Naive thymus-derived CD4-positive, alpha-beta T cell (primary cell): ENCODE measurements at regions not wholly inside any gene's neighbourhood (a gene's known extent, or its start where the extent isn't known, plus 50 kb on each side); places are given as distances from the start of the nearest gene placed in this dataset.

Experiments used
- ATAC-seq: fragments of 150-1000 bp; cut with Tn5 transposase; 2 replicates; pipeline ENCODE4 v1.10.0; 2021; ENCODE audit warnings: mild to moderate bottlenecking, moderate library complexity
- CTCF ChIA-PET: fragments of 350-600 bp; sonication (Branson Sonifier 250); formaldehyde crosslinking; loops from one replicate; lab custom pipeline; 2021; ENCODE audit warnings: antibody characterized with exemption; lab: Charles Lee
- POLR2A ChIA-PET: fragments of 350-600 bp; sonication (Branson Sonifier 250); formaldehyde crosslinking; loops from one replicate; lab custom pipeline; 2021; ENCODE audit warnings: antibody characterized with exemption, inconsistent platforms; lab: Charles Lee
- DNase-seq, 9 donors: peaks; one replicate each; pipeline versions ENCODE4 v3.0.0 to v3.0.0-alpha.2; 2020 to 2022; ENCODE audit warnings: mixed read lengths in 1 of 9
- H3K27ac ChIP-seq: one replicate; pipeline ENCODE4 v1.7.0; 2013; ENCODE audit warnings: mild to moderate bottlenecking, low read depth, low read length, moderate library complexity
- H3K27me3 ChIP-seq, 2 donors: one replicate each; pipeline ENCODE4 v1.7.0; 2013; ENCODE audit warnings: low read length in 2 of 2, mild to moderate bottlenecking in 2 of 2, moderate library complexity in 2 of 2; ENCODE audit not compliant: control insufficient read depth in 2 of 2, insufficient read depth in 2 of 2
- H3K36me3 ChIP-seq, 3 experiments: 1 replicate in 2 of 3; 2 replicates in 1 of 3; pipeline ENCODE4 v1.7.0; 2013; ENCODE audit warnings: low read length in 3 of 3, mild to moderate bottlenecking in 3 of 3, moderate library complexity in 1 of 3; ENCODE audit not compliant: insufficient read depth in 3 of 3, control insufficient read depth in 2 of 3
- H3K4me1 ChIP-seq, 2 donors: one replicate each; pipeline ENCODE4 v1.7.0; 2013; ENCODE audit warnings: low read length in 2 of 2, mild to moderate bottlenecking in 2 of 2, moderate library complexity in 1 of 2; ENCODE audit not compliant: control insufficient read depth in 2 of 2, insufficient read depth in 2 of 2
- H3K4me3 ChIP-seq: 2 replicates; pipeline ENCODE4 v1.7.0; 2013; ENCODE audit warnings: mild to moderate bottlenecking, low read length
- H3K9me3 ChIP-seq, 3 experiments: 1 replicate in 2 of 3; 2 replicates in 1 of 3; pipeline ENCODE4 v1.7.0; 2013; ENCODE audit warnings: low read length in 3 of 3; ENCODE audit not compliant: control insufficient read depth in 2 of 3
- H3K27ac Mint-ChIP-seq, 9 donors: one replicate each; pipeline ENCODE4 v1.8.0; 2020 to 2022; ENCODE audit warnings: mixed read lengths in 9 of 9, mild to moderate bottlenecking in 8 of 9, moderate library complexity in 5 of 9, inconsistent platforms in 2 of 9
- H3K27me3 Mint-ChIP-seq, 5 donors: one replicate each; pipeline ENCODE4 v1.8.0; 2021 to 2022; ENCODE audit warnings: mixed read lengths in 5 of 5, mild to moderate bottlenecking in 1 of 5
- H3K36me3 Mint-ChIP-seq, 5 donors: one replicate each; pipeline ENCODE4 v1.8.0; 2020 to 2022; ENCODE audit warnings: mixed read lengths in 5 of 5, mild to moderate bottlenecking in 3 of 5, inconsistent platforms in 1 of 5
- H3K4me1 Mint-ChIP-seq, 7 donors: one replicate each; pipeline ENCODE4 v1.8.0; 2020 to 2022; ENCODE audit warnings: mixed read lengths in 7 of 7, mild to moderate bottlenecking in 3 of 7, inconsistent platforms in 1 of 7
- H3K4me3 Mint-ChIP-seq, 10 donors: one replicate each; pipeline ENCODE4 v1.8.0; 2020 to 2022; ENCODE audit warnings: mild to moderate bottlenecking in 10 of 10, mixed read lengths in 10 of 10, moderate library complexity in 6 of 10, inconsistent platforms in 2 of 10
- H3K9me3 Mint-ChIP-seq, 11 donors: one replicate each; pipeline ENCODE4 v1.8.0; 2020 to 2022; ENCODE audit warnings: mixed read lengths in 11 of 11, mild to moderate bottlenecking in 4 of 11, inconsistent platforms in 1 of 11, moderate library complexity in 1 of 11
- intact Hi-C, 2 donors: fragments of 100-400 bp; cut with micrococcal nuclease; formaldehyde crosslinking; loops; one replicate each; pipeline ENCODE4 v1.15.1; 2023

GRCh38 chr1:115462566-115463076, 124.6 kb upstream of the NGF start:
- Histone ChIP-seq H3K4me3 (no peak overlapping the region), H3K4me1 (no peaks in the 10 kb centered on the region), H3K27ac (no peak overlapping the region), H3K36me3 (no peaks in the 10 kb centered on the region), H3K9me3 (no peaks in the 10 kb centered on the region), H3K27me3 (no peaks in the 10 kb centered on the region)
- DNase-seq (peak in 1 of 9 donors; percentile 9), ATAC-seq (no peak)
- H3K36me3 Mint-ChIP-seq = no peaks in the 10 kb centered on the region
- POLR2A ChIA-PET = no interaction called here
- peaks cover 0 to 1% (median 0%) of the 10 kb centered on the region in 7 donors for H3K4me1 Mint-ChIP-seq
- CTCF ChIA-PET = no interaction called here
- H3K27me3 Mint-ChIP-seq = peaks cover 0 to 3% (median 0%) of the 10 kb centered on the region in 5 donors
- no peak overlapping the region for H3K27ac Mint-ChIP-seq
- peaks cover 0 to 1% (median 0%) of the 10 kb centered on the region in 11 donors for H3K9me3 Mint-ChIP-seq
- H3K4me3 Mint-ChIP-seq = no peak overlapping the region
- intact Hi-C loops = no loop called here

GRCh38 chr1:115461526-115461925, 123.5 kb upstream of the NGF start:
- intact Hi-C loops = no loop called here
- H3K27me3 Mint-ChIP-seq = peaks cover 0 to 3% (median 0%) of the 10 kb centered on the region in 5 donors
- Histone ChIP-seq H3K4me3 (no peak overlapping the region), H3K36me3 (no peaks in the 10 kb centered on the region), H3K9me3 (no peaks in the 10 kb centered on the region), H3K27ac (no peak overlapping the region), H3K4me1 (no peaks in the 10 kb centered on the region), H3K27me3 (no peaks in the 10 kb centered on the region)
- CTCF ChIA-PET = no interaction called here
- H3K27ac Mint-ChIP-seq = no peak overlapping the region
- peaks cover 0 to 1% (median 0%) of the 10 kb centered on the region in 11 donors for H3K9me3 Mint-ChIP-seq
- POLR2A ChIA-PET = no interaction called here
- ATAC-seq (no peak), DNase-seq (no peak)
- no peaks in the 10 kb centered on the region for H3K36me3 Mint-ChIP-seq
- peaks cover 0 to 1% (median 0%) of the 10 kb centered on the region in 7 donors for H3K4me1 Mint-ChIP-seq
- H3K4me3 Mint-ChIP-seq = no peak overlapping the region

GRCh38 chr1:115459161-115459560, 121.1 kb upstream of the NGF start:
- ChIA-PET CTCF (no interaction called here), POLR2A (no interaction called here)
- H3K9me3 ChIP-seq = no peaks in the 10 kb centered on the region
- H3K4me1 ChIP-seq = no peaks in the 10 kb centered on the region
- no peaks in the 10 kb centered on the region for H3K36me3 ChIP-seq
- ATAC-seq (no peak), DNase-seq (no peak)
- no peak overlapping the region for H3K4me3 Mint-ChIP-seq
- no peaks in the 10 kb centered on the region for H3K36me3 Mint-ChIP-seq
- intact Hi-C loops = no loop called here
- peaks cover 0 to 3% (median 0%) of the 10 kb centered on the region in 5 donors for H3K27me3 Mint-ChIP-seq
- peaks cover 0 to 1% (median 0%) of the 10 kb centered on the region in 7 donors for H3K4me1 Mint-ChIP-seq
- no peaks in the 10 kb centered on the region for H3K27me3 ChIP-seq
- H3K27ac ChIP-seq = no peak overlapping the region
- no peak overlapping the region for H3K27ac Mint-ChIP-seq
- no peak overlapping the region for H3K4me3 ChIP-seq
- no peaks in the 10 kb centered on the region for H3K9me3 Mint-ChIP-seq

- no peak overlapping the region for H3K27ac Mint-ChIP-seq
- no peaks in the 10 kb centered on the region for H3K36me3 ChIP-seq
- POLR2A ChIA-PET = no interaction called here
- peaks cover 0 to 3% (median 0%) of the 10 kb centered on the region in 5 donors for H3K27me3 Mint-ChIP-seq
- H3K9me3 Mint-ChIP-seq = no peaks in the 10 kb centered on the region
- no peaks in the 10 kb centered on the region for H3K36me3 Mint-ChIP-seq
- no peaks in the 10 kb centered on the region for H3K4me1 ChIP-seq
- no peak overlapping the region for H3K27ac ChIP-seq
- DNase-seq (no peak), ATAC-seq (no peak)
- intact Hi-C loops = no loop called here
- H3K4me3 ChIP-seq = no peak overlapping the region
- no peak overlapping the region for H3K4me3 Mint-ChIP-seq
- no peaks in the 10 kb centered on the region for H3K9me3 ChIP-seq
- H3K27me3 ChIP-seq = no peaks in the 10 kb centered on the region
- CTCF ChIA-PET = no interaction called here
- H3K4me1 Mint-ChIP-seq = peaks cover 0 to 1% (median 0%) of the 10 kb centered on the region in 7 donors
These were observed 120.5 kb upstream of the NGF start for GRCh38 chr1:115458426-115459114.

- DNase-seq (no peak), ATAC-seq (no peak)
- no peak overlapping the region for H3K4me3 Mint-ChIP-seq
- Histone ChIP-seq H3K36me3 (no peaks in the 10 kb centered on the region), H3K9me3 (no peaks in the 10 kb centered on the region), H3K4me3 (no peak overlapping the region), H3K27ac (no peak overlapping the region), H3K27me3 (no peaks in the 10 kb centered on the region), H3K4me1 (no peaks in the 10 kb centered on the region)
- H3K36me3 Mint-ChIP-seq = no peaks in the 10 kb centered on the region
- intact Hi-C loops = no loop called here
- no peak overlapping the region for H3K27ac Mint-ChIP-seq
- CTCF ChIA-PET = no interaction called here
- POLR2A ChIA-PET = no interaction called here
- H3K9me3 Mint-ChIP-seq = no peaks in the 10 kb centered on the region
- peaks cover 0 to 1% (median 0%) of the 10 kb centered on the region in 7 donors for H3K4me1 Mint-ChIP-seq
- peaks cover 0 to 3% (median 0%) of the 10 kb centered on the region in 5 donors for H3K27me3 Mint-ChIP-seq
These were observed 119.2 kb upstream of the NGF start for GRCh38 chr1:115457289-115457688.

GRCh38 chr1:115456441-115456961, 118.5 kb upstream of the NGF start:
- DNase-seq = no peak
- Histone ChIP-seq H3K4me1 (no peaks in the 10 kb centered on the region), H3K9me3 (no peaks in the 10 kb centered on the region), H3K36me3 (no peaks in the 10 kb centered on the region), H3K4me3 (no peak overlapping the region), H3K27me3 (no peaks in the 10 kb centered on the region), H3K27ac (no peak overlapping the region)
- ATAC-seq = no peak
- H3K9me3 Mint-ChIP-seq = no peaks in the 10 kb centered on the region
- intact Hi-C loops = no loop called here
- ChIA-PET POLR2A (no interaction called here), CTCF (no interaction called here)
- no peak overlapping the region for H3K27ac Mint-ChIP-seq
- H3K36me3 Mint-ChIP-seq = no peaks in the 10 kb centered on the region
- H3K4me1 Mint-ChIP-seq = peaks cover 0 to 1% (median 0%) of the 10 kb centered on the region in 7 donors
- H3K4me3 Mint-ChIP-seq = no peak overlapping the region
- H3K27me3 Mint-ChIP-seq = peaks cover 0 to 3% (median 0%) of the 10 kb centered on the region in 5 donors
